ENCODE measurements at regions not wholly inside any gene's neighbourhood (a gene's known extent, or its start where the extent isn't known, plus 50 kb on each side); places are given as distances from the start of the nearest gene placed in this dataset.
A peak's percentile ranks its signal among the peaks of the same experiment; 100 is the strongest.

GRCh38 chr14:61215222-61216020 lies 65.7 kb downstream of the TMEM30B start:
- no peak for DNase-seq
- Histone ChIP-seq H3K4me1 (ENCODE audit: control insufficient read depth, insufficient read depth, low read length) (peaks cover 39% of the 10 kb centered on the region), H3K9me3 (replicated peaks; ENCODE audit: control insufficient read depth, low read depth, low read length) (no peaks in the 10 kb centered on the region), H3K27me3 (ENCODE audit: control insufficient read depth, insufficient read depth, low read length) (no peaks in the 10 kb centered on the region), H3K27ac (ENCODE audit: low read length) (no peak overlapping the region), H3K36me3 (ENCODE audit: control insufficient read depth, insufficient read depth, low read length) (no peaks in the 10 kb centered on the region), H3K4me3 (ENCODE audit: low read length) (no peak overlapping the region)
- no CpG with 5 or more reads among the region's 5 CpGs for WGBS (ENCODE audit: insufficient coverage)

GRCh38 chr14:61213920-61214319 lies 67.2 kb downstream of the TMEM30B start:
- Histone ChIP-seq H3K27ac (ENCODE audit: low read length) (no peak overlapping the region), H3K36me3 (ENCODE audit: control insufficient read depth, insufficient read depth, low read length) (no peaks in the 10 kb centered on the region)
- 92% methylated on average over 2 of the region's 4 CpGs for WGBS (ENCODE audit: insufficient coverage)

GRCh38 chr14:61213191-61213621 lies 67.9 kb downstream of the TMEM30B start:
- Histone ChIP-seq H3K36me3 (ENCODE audit: control insufficient read depth, insufficient read depth, low read length) (no peaks in the 10 kb centered on the region), H3K27ac (ENCODE audit: low read length) (peak overlapping the region; percentile 52), H3K4me1 (ENCODE audit: control insufficient read depth, insufficient read depth, low read length) (peaks cover 32% of the 10 kb centered on the region), H3K27me3 (ENCODE audit: control insufficient read depth, insufficient read depth, low read length) (no peaks in the 10 kb centered on the region), H3K9me3 (replicated peaks; ENCODE audit: control insufficient read depth, low read depth, low read length) (no peaks in the 10 kb centered on the region), H3K4me3 (ENCODE audit: low read length) (no peak overlapping the region)
- no CpG with 5 or more reads among the region's 3 CpGs for WGBS (ENCODE audit: insufficient coverage)
- peak; percentile 62 for DNase-seq

More at GRCh38 chr14:61213920-61214319, 67.2 kb downstream of the TMEM30B start:
- H3K9me3 ChIP-seq (replicated peaks; ENCODE audit: control insufficient read depth, low read depth, low read length): no peaks in the 10 kb centered on the region
- no peak for DNase-seq
- no peak overlapping the region for H3K4me3 ChIP-seq (ENCODE audit: low read length)
- H3K27me3 ChIP-seq (ENCODE audit: control insufficient read depth, insufficient read depth, low read length): no peaks in the 10 kb centered on the region
- peaks cover 38% of the 10 kb centered on the region for H3K4me1 ChIP-seq (ENCODE audit: control insufficient read depth, insufficient read depth, low read length)

- H3K36me3 ChIP-seq (ENCODE audit: control insufficient read depth, insufficient read depth, low read length): no peaks in the 10 kb centered on the region
- H3K27ac ChIP-seq (ENCODE audit: low read length): peak overlapping the region; percentile 52
- H3K27me3 ChIP-seq (ENCODE audit: control insufficient read depth, insufficient read depth, low read length): no peaks in the 10 kb centered on the region
- WGBS (ENCODE audit: insufficient coverage): no CpG with 5 or more reads among the region's 1 CpG
- peaks cover 29% of the 10 kb centered on the region for H3K4me1 ChIP-seq (ENCODE audit: control insufficient read depth, insufficient read depth, low read length)
- H3K4me3 ChIP-seq (ENCODE audit: low read length): no peak overlapping the region
- DNase-seq: no peak
- H3K9me3 ChIP-seq (replicated peaks; ENCODE audit: control insufficient read depth, low read depth, low read length): no peaks in the 10 kb centered on the region
Observed at GRCh38 chr14:61212546-61212945, 68.6 kb downstream of the TMEM30B start.

DNA sequence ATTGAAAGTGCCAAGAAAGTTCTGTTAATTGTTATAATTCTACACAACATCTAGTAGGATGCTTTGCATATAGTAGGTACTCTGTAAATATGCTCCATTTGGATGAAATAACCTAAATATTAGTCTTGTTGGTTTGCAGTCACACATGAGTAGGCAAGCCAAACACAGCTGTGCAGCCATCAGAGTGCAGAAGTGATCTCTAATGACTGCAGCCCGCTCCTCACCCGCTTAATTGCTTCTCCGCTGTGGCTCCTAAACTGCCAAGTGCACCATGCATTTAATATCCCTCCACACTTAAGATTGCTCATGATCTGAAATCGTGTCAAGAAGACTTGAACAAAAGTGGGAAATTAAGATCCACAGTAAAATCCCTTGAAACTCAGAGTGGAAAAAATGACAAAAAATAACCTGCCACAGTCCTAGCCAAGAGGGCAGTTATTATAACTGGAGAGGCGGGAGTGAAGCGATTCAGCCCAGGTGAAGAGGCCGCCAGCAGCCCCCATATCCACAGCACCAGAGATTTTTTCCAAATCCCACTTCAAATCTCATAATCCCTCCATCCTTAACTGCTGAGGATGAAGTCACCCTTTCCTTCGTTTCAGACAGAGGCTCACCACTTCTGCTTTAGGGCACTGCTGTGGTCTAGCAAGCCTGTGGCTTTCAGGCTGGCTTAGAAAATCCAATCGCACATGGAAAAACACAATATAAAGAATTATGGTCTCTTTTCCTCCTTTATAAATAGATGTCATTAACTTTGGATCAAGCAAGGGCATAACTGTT lies 69.5 kb downstream of the TMEM30B start:
- Histone ChIP-seq H3K27me3 (ENCODE audit: control insufficient read depth, insufficient read depth, low read length) (no peaks in the 10 kb centered on the region), H3K9me3 (replicated peaks; ENCODE audit: control insufficient read depth, low read depth, low read length) (no peaks in the 10 kb centered on the region), H3K4me3 (ENCODE audit: low read length) (no peak overlapping the region), H3K27ac (ENCODE audit: low read length) (no peak overlapping the region), H3K36me3 (ENCODE audit: control insufficient read depth, insufficient read depth, low read length) (no peaks in the 10 kb centered on the region), H3K4me1 (ENCODE audit: control insufficient read depth, insufficient read depth, low read length) (peaks cover 24% of the 10 kb centered on the region)
- WGBS (ENCODE audit: insufficient coverage): 38% methylated on average over 5 of the region's 9 CpGs
- peak; percentile 53 for DNase-seq

- H3K27ac ChIP-seq (ENCODE audit: low read length): peak overlapping the region; percentile 83
- no peak overlapping the region for H3K4me3 ChIP-seq (ENCODE audit: low read length)
- no peaks in the 10 kb centered on the region for H3K9me3 ChIP-seq (replicated peaks; ENCODE audit: control insufficient read depth, low read depth, low read length)
- H3K36me3 ChIP-seq (ENCODE audit: control insufficient read depth, insufficient read depth, low read length): no peaks in the 10 kb centered on the region
- WGBS (ENCODE audit: insufficient coverage): 25% methylated on average over 6 of the region's 10 CpGs
- H3K4me1 ChIP-seq (ENCODE audit: control insufficient read depth, insufficient read depth, low read length): peaks cover 14% of the 10 kb centered on the region
- DNase-seq: peak; percentile 91
- peaks cover 2% of the 10 kb centered on the region for H3K27me3 ChIP-seq (ENCODE audit: control insufficient read depth, insufficient read depth, low read length)
Observed at GRCh38 chr14:61203081-61203753, 77.9 kb downstream of the TMEM30B start.

DNA sequence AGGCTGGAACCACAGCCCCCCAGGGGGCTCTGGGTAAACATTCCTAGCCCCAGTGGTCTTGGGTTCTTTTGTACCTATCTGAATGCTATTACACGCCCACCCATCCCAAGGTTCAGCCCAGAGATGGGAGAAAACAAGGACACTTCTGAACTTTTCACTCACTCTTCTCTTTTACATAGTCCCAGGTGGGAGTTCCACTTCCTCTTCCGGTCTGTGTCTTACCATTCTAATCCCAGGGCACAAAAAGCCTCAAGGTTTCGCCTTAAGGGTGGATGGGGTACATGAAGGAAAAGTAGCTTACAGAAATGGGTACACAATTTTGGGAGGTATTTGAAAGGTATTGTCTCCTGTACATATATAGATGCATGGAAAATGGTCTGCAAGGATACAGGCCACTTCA lies 79.0 kb downstream of the TMEM30B start:
- no peak overlapping the region for H3K27ac ChIP-seq (ENCODE audit: low read length)
- H3K9me3 ChIP-seq (replicated peaks; ENCODE audit: control insufficient read depth, low read depth, low read length): no peaks in the 10 kb centered on the region
- H3K4me3 ChIP-seq (ENCODE audit: low read length): no peak overlapping the region
- no CpG with 5 or more reads among the region's 3 CpGs for WGBS (ENCODE audit: insufficient coverage)
- peaks cover 14% of the 10 kb centered on the region for H3K4me1 ChIP-seq (ENCODE audit: control insufficient read depth, insufficient read depth, low read length)
- peaks cover 2% of the 10 kb centered on the region for H3K27me3 ChIP-seq (ENCODE audit: control insufficient read depth, insufficient read depth, low read length)
- H3K36me3 ChIP-seq (ENCODE audit: control insufficient read depth, insufficient read depth, low read length): no peaks in the 10 kb centered on the region
- no peak for DNase-seq

- Histone ChIP-seq H3K4me1 (ENCODE audit: control insufficient read depth, insufficient read depth, low read length) (peaks cover 14% of the 10 kb centered on the region), H3K4me3 (ENCODE audit: low read length) (no peak overlapping the region), H3K27ac (ENCODE audit: low read length) (no peak overlapping the region), H3K27me3 (ENCODE audit: control insufficient read depth, insufficient read depth, low read length) (peaks cover 2% of the 10 kb centered on the region), H3K36me3 (ENCODE audit: control insufficient read depth, insufficient read depth, low read length) (no peaks in the 10 kb centered on the region), H3K9me3 (replicated peaks; ENCODE audit: control insufficient read depth, low read depth, low read length) (no peaks in the 10 kb centered on the region)
- WGBS (ENCODE audit: insufficient coverage): no CpG with 5 or more reads among the region's 3 CpGs
- DNase-seq: no peak
Observed at GRCh38 chr14:61201171-61201570, 80.0 kb downstream of the TMEM30B start.

GRCh38 chr14:61197416-61197815 lies 83.7 kb downstream of the TMEM30B start:
- Histone ChIP-seq H3K27me3 (ENCODE audit: control insufficient read depth, insufficient read depth, low read length) (no peaks in the 10 kb centered on the region), H3K4me3 (ENCODE audit: low read length) (no peak overlapping the region), H3K27ac (ENCODE audit: low read length) (no peak overlapping the region), H3K4me1 (ENCODE audit: control insufficient read depth, insufficient read depth, low read length) (peaks cover 4% of the 10 kb centered on the region), H3K9me3 (replicated peaks; ENCODE audit: control insufficient read depth, low read depth, low read length) (no peaks in the 10 kb centered on the region), H3K36me3 (ENCODE audit: control insufficient read depth, insufficient read depth, low read length) (no peaks in the 10 kb centered on the region)
- no peak for DNase-seq
- 100% methylated on average over 1 of the region's 4 CpGs for WGBS (ENCODE audit: insufficient coverage)

GRCh38 chr14:61196792-61197191 lies 84.3 kb downstream of the TMEM30B start:
- Histone ChIP-seq H3K27ac (ENCODE audit: low read length) (no peak overlapping the region), H3K4me3 (ENCODE audit: low read length) (no peak overlapping the region), H3K27me3 (ENCODE audit: control insufficient read depth, insufficient read depth, low read length) (no peaks in the 10 kb centered on the region), H3K9me3 (replicated peaks; ENCODE audit: control insufficient read depth, low read depth, low read length) (no peaks in the 10 kb centered on the region), H3K36me3 (ENCODE audit: control insufficient read depth, insufficient read depth, low read length) (no peaks in the 10 kb centered on the region), H3K4me1 (ENCODE audit: control insufficient read depth, insufficient read depth, low read length) (no peaks in the 10 kb centered on the region)
- peak; percentile 37 for DNase-seq
- 30% methylated on average over 2 of the region's 3 CpGs for WGBS (ENCODE audit: insufficient coverage)

Measured in muscle of leg (tissue), 3 donors.